CD4-positive, alpha-beta T cell treated with Interleukin-6 for 4 hours (primary cell): ENCODE measurements at regions not wholly inside any gene's neighbourhood (a gene's known extent, or its start where the extent isn't known, plus 50 kb on each side); places are given as distances from the start of the nearest gene placed in this dataset.
"Not testable (repeated sequence)": the region's sequence is repeated elsewhere in the genome, so short reads cannot be mapped to it uniquely, and the experiment has no call there.

Experiments
- DNase-seq: peaks from one replicate; pipeline ENCODE4 v3.0.0-alpha.2; 2020; ENCODE audit warnings: mixed read lengths

GRCh38 chr10:2509081-2509531, 558.2 kb upstream of the PFKP start:
- DNase-seq, result no peak

- DNase-seq, result not testable (repeated sequence)
Measured at GRCh38 chr10:2501366-2501940, 565.9 kb upstream of the PFKP start.

GRCh38 chr10:2494399-2494798, 572.9 kb upstream of the PFKP start:
- no peak for DNase-seq

- DNase-seq, result no peak
Measured at GRCh38 chr10:2488446-2489005, 578.8 kb upstream of the PFKP start.

- no peak for DNase-seq
Measured at GRCh38 chr10:2487921-2488320, 579.4 kb upstream of the PFKP start.

- no peak for DNase-seq
Measured at GRCh38 chr10:2478656-2479055, 588.7 kb upstream of the PFKP start.

GRCh38 chr10:2476812-2477553, 590.4 kb upstream of the PFKP start:
- no peak for DNase-seq

GRCh38 chr10:2476218-2476811, 591.0 kb upstream of the PFKP start:
- no peak for DNase-seq

- no peak for DNase-seq
Measured at GRCh38 chr10:2475711-2476217, 591.6 kb upstream of the PFKP start.

GRCh38 chr10:2471811-2472210, 595.5 kb upstream of the PFKP start:
- no peak for DNase-seq

- no peak for DNase-seq
Measured at GRCh38 chr10:2469802-2470201, 597.5 kb upstream of the PFKP start.

- no peak for DNase-seq
Measured at GRCh38 chr10:2464483-2464882, 602.9 kb upstream of the PFKP start.

- no peak for DNase-seq
Measured at GRCh38 chr10:2463316-2463715, 604.0 kb upstream of the PFKP start.

- no peak for DNase-seq
Measured at GRCh38 chr10:2462581-2462980, 604.8 kb upstream of the PFKP start.

GRCh38 chr10:2460812-2461211, 606.5 kb upstream of the PFKP start:
- no peak for DNase-seq

GRCh38 chr10:2459713-2460112, 607.6 kb upstream of the PFKP start:
- DNase-seq, result no peak

- DNase-seq, result no peak
Measured at GRCh38 chr10:2456834-2457233, 610.5 kb upstream of the PFKP start.

GRCh38 chr10:2445370-2445769, 622.0 kb upstream of the PFKP start:
- DNase-seq, result no peak

- no peak for DNase-seq
Measured at GRCh38 chr10:2439983-2440382, 627.4 kb upstream of the PFKP start.

- DNase-seq, result no peak
Measured at GRCh38 chr10:2439000-2439399, 628.3 kb upstream of the PFKP start.

- DNase-seq, result no peak
Measured at GRCh38 chr10:2438248-2438939, 629.0 kb upstream of the PFKP start.

- no peak for DNase-seq
Measured at GRCh38 chr10:2436933-2437332, 630.4 kb upstream of the PFKP start.

- DNase-seq, result no peak
Measured at GRCh38 chr10:2431961-2432360, 635.4 kb upstream of the PFKP start.
